ENCODE measurements at regions not wholly inside any gene's neighbourhood (a gene's known extent, or its start where the extent isn't known, plus 50 kb on each side); places are given as distances from the start of the nearest gene placed in this dataset.

- DNase-seq (ENCODE audit: low read depth in 1 of 2, low spot score in 1 of 2) = no peak
Observed at GRCh38 chr6:164007881-164008280, 593.4 kb downstream of the QKI start.

DNA sequence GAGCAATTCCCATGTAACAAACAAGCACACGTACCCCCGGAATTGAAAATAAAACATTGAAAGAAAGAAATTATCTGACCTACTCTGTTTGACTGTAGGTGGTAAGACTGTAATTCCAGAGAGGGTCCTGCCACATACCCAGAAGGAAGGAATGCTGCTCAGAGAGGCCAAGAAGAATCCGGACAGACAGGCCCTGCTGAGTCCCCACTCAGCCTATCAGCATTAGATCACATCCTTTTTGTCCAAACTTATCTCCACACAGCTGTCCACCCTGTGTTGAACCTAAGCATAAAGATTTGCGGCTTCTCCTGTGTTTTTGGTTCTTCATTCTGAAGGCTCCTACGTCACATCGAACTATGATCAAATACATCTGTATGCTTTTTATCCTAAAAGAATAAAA lies 591.9 kb downstream of the QKI start:
- DNase-seq (ENCODE audit: low read depth in 1 of 2, low spot score in 1 of 2) = no peak

DNA sequence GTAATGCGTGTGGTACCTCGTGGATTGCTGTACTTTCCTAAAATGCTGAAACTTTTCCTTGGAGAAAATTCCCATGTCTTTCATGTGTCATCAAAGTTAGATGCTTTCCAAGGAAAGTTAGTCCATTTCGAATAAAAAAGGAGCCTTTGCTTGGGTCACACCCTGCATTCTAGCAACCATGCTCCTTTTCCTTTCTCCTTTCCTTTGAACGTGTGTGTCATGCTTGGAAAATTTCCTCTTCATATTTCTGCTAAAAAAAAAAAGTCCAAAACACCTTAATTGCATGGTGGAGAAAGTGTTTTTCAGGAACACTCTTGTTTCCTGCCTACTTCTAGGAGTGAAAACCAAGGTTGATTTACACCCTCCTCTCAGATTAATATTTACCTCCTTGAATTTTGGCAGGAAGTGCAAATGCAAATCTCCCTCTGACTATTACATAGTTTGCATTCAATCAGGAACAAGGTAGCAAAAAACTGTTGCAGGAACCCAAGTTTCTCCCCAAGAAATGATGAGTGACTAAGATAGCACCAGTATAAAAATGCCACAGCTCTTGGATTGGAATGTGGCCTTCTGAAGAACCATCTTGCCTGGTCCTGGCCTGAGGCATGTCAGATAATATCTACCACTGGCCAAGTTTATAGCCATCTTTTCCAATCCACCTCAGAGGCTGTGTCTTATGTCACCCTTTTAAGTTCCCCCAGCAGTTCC lies 590.6 kb downstream of the QKI start:
- DNase-seq (ENCODE audit: low read depth in 1 of 2, low spot score in 1 of 2) = no peak

DNA sequence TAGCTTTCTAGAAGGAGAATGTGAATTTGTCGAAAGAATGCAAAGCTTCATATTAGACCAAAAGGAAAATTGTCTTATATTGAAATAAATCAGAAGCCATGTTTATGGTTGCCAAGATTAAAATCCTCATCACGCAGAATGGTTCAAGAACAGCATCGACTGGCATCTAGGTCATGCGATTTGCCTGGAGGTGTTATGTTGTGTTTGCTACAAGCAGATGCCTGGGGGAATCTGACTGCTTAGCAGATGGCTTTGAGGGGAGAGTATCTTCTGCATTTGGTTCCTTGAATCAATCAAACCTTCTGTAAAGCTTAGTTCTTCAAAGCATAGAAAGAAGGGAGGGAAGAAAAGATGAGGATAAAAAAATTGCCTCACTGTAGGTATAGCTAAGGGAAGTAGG lies 585.8 kb downstream of the QKI start:
- DNase-seq (ENCODE audit: low read depth in 1 of 2, low spot score in 1 of 2) = no peak

DNA sequence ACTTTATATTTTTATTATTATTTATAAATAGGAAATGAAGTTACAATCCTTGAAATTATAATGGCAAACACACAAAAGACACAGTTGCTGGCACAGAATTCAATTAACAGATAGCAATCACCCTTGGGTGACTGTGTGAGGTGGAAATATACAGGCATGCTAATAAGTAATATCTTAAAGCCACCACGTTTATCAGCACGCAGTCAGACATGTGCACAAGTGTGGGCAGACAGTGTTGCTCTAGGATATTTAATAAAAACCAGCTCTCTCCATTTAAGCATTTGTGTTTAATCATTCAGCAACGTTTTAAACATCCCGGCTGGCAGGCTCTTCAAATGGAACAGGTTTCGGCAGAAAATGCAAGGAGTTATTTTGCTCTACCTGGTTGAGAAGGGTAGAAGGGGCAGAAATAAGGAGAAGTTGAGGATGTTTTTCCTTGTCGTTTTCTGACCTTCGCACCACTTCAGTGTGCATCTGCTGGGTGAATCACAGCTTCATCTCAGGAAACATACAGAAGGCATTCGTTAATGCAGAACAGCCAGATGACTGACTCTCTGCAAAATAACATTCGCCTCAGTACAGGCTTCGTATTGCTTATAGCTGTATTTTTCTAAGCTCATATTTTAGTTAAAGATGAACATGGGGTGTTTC lies 585.1 kb downstream of the QKI start:
- DNase-seq (ENCODE audit: low read depth in 1 of 2, low spot score in 1 of 2) = no peak

GRCh38 chr6:163998496-163998895 lies 584.0 kb downstream of the QKI start:
- no peak for DNase-seq (ENCODE audit: low read depth in 1 of 2, low spot score in 1 of 2)

DNA sequence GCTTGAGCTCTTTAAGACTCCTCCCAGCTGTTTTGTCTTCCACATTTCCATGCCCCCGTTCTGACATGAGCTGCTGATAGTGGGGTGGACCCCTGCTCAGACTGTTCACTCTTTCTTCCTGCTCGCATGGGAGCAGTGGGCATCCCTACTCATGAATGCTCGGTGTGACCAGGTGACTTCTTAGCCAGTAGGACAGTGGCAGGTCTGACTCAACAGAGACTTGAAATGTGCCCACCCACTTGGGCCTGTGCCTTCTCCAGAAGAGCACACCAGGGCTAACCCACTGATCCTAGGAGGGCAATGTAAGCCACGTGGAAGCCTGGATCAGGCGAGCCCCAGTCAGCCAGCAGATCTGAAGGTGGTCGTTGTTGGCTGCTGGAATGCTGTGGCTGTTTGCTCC lies 582.0 kb downstream of the QKI start:
- DNase-seq (ENCODE audit: low read depth in 1 of 2, low spot score in 1 of 2) = no peak

DNA sequence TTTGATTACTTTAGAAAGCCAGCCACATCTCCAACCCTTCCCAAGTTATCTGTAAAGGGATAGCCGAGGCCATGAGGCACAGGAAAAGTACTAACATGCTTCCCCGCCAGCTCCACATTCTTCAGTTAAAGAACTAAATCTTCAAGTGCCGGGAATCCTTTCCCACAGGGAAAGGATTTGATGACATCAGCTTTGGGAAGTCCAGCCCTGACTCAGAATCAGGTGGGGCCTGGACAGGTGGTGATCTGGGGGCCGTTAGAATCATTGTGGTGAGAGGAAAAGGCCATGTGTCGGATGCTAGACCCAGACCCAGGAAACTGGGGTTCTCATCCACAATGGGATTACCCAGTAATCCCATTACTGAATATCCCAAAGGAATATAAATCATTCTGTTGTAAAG lies 580.0 kb downstream of the QKI start:
- DNase-seq (ENCODE audit: low read depth in 1 of 2, low spot score in 1 of 2) = no peak

GRCh38 chr6:163992701-163993100 lies 578.2 kb downstream of the QKI start:
- no peak for DNase-seq (ENCODE audit: low read depth in 1 of 2, low spot score in 1 of 2)

DNA sequence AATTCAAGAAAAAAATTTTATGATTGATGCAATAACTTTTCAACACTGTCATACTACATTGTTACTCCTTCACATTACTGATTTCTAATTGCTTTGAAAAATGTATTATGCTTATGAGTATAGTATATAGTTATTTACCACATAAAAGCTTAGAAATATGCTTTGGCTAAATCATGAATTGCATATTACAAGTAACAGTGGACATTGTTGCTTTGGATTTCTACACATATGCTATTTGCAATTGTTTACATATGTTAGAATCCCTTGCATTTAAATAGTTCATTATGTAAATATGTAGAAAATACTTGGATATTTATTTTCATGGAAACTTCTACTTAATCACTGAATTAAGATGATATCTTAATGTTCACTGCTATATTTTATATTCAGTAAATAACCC lies 577.5 kb downstream of the QKI start:
- DNase-seq (ENCODE audit: low read depth in 1 of 2, low spot score in 1 of 2) = no peak

GRCh38 chr6:163991321-163991720 lies 576.8 kb downstream of the QKI start:
- no peak for DNase-seq (ENCODE audit: low read depth in 1 of 2, low spot score in 1 of 2)

DNA sequence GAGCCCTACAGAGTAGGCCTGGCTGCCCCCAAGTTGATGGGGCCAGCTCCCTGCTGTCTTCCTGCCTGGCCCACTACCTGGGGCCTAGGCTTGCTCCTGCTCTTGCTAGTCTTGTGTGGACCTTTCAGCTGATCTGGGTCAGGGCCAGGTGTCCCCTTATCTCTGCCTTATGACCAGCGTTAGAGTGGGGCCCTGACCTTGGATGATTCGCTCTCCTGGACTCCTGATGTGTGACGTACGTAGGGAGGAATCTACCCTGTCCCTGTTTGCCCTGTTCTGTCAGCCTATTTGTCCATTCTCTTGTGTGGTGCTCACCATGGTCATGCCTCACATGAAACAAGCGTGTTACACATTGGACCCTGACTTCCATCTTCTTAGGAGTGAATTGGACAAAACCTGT lies 571.8 kb downstream of the QKI start:
- DNase-seq (ENCODE audit: low read depth in 1 of 2, low spot score in 1 of 2) = no peak

DNA sequence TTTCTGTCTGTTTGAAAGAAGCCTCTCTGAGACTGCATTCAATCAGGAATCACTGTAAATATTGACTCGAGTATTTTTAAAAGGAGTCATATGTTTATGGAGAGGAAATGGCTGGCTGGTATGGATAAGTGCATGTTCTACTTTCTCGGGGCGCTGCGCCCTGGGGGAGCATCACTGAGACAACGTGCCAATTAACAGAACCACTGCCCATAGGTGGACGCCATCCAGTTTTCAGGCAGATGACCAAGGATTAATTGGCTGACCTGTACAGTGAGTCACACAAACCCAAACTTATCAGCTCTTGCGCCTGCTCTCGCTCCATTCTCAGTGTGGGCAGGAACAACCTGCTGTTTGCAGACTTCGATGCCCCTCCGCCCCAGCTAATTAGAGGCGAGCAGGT lies 571.2 kb downstream of the QKI start:
- no peak for DNase-seq (ENCODE audit: low read depth in 1 of 2, low spot score in 1 of 2)

GRCh38 chr6:163985040-163985439 lies 570.5 kb downstream of the QKI start:
- no peak for DNase-seq (ENCODE audit: low read depth in 1 of 2, low spot score in 1 of 2)

GRCh38 chr6:163984124-163984936 lies 569.8 kb downstream of the QKI start:
- no peak for DNase-seq (ENCODE audit: low read depth in 1 of 2, low spot score in 1 of 2)

DNA sequence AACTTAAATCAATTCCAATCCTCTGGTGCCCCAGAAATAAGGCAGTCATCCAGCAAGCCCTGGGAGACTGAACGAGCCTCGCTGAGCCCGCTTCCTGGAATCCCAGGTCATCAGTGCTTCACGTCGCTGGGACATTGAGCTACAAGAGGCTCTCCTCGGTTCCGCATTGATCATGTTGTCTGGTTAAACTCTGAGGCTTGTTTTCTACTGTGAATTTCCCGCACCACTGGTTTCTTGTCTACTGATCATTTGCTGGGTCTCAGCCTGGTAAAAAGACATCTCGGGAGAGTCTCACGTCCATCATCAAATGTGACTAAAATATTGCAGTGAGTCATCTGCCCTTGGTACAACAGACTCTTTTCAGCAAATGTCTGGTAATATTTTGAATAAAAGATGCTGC lies 569.2 kb downstream of the QKI start:
- DNase-seq (ENCODE audit: low read depth in 1 of 2, low spot score in 1 of 2) = no peak

- no peak for DNase-seq (ENCODE audit: low read depth in 1 of 2, low spot score in 1 of 2)
Observed at GRCh38 chr6:163974322-163974721, 559.8 kb downstream of the QKI start.

- DNase-seq (ENCODE audit: low read depth in 1 of 2, low spot score in 1 of 2) = no peak
Observed at GRCh38 chr6:163971841-163972838, 557.6 kb downstream of the QKI start.

GRCh38 chr6:163970846-163971564 lies 556.5 kb downstream of the QKI start:
- no peak for DNase-seq (ENCODE audit: low read depth in 1 of 2, low spot score in 1 of 2)

All from activated CD4-positive, alpha-beta T cell treated with anti-CD3 and anti-CD28 coated beads, Interleukin-2, amount 50 U/mL, for 24 hours (primary cell).